Prostate gland (tissue), 2 donors: ENCODE measurements at regions not wholly inside any gene's neighbourhood (a gene's known extent, or its start where the extent isn't known, plus 50 kb on each side); places are given as distances from the start of the nearest gene placed in this dataset.

Experiments
- DNase-seq: peaks from one replicate; pipeline ENCODE4 v3.0.0-alpha.2; 2019; ENCODE audit warnings: low spot score
- H3K27ac ChIP-seq, 2 donors: fragments of 200-600 bp; sonication (generic); 2 replicates each; pipeline ENCODE4 v1.5.1; 2017 to 2019
- H3K27me3 ChIP-seq: fragments of 200-600 bp; sonication (generic); replicated peaks from 2 replicates; pipeline ENCODE4 v1.5.1; 2019; ENCODE audit not compliant: insufficient read depth
- H3K36me3 ChIP-seq, 2 donors: fragments of 200-600 bp; sonication (generic); 1 replicate in 1 of 2; 2 replicates in 1 of 2; pipeline versions ENCODE4 v1.5.1 to v1.8.1; 2017 to 2019
- H3K4me1 ChIP-seq: fragments of 200-600 bp; sonication (generic); replicated peaks from 2 replicates; pipeline ENCODE4 v1.5.1; 2019
- H3K4me3 ChIP-seq, 2 donors: fragments of 200-600 bp; sonication (generic); 2 replicates each; pipeline ENCODE4 v1.5.1; 2017 to 2019
- H3K9me3 ChIP-seq: fragments of 200-600 bp; sonication (generic); 2 replicates; pipeline ENCODE4 v1.5.1; 2017
- CTCF ChIP-seq, 4 experiments: fragments of 200-600 bp in 2 of 4; fragments of 450-650 bp in 2 of 4; sonication (generic) in 2 of 4; IDR thresholded peaks; 1 replicate in 3 of 4; 2 replicates in 1 of 4; pipeline ENCODE4 v1.5.1; 2016 to 2019; ENCODE audit warnings: antibody characterized with exemption in 4 of 4, mild to moderate bottlenecking in 2 of 4, moderate library complexity in 2 of 4
- POLR2A ChIP-seq: fragments of 450-650 bp; IDR thresholded peaks from one replicate; pipeline ENCODE4 v1.6.1; 2016; ENCODE audit warnings: antibody characterized with exemption, mild to moderate bottlenecking
- POLR2AphosphoS5 ChIP-seq: sonication (generic); formaldehyde crosslinking; IDR thresholded peaks from one replicate; pipeline ENCODE4 v1.6.1; 2017; ENCODE audit warnings: antibody characterized with exemption
- WGBS: methylation state at CpG from one replicate; pipeline ENCODE4 v1.1.5; 2018; 5-methylcytosine and 5-hydroxymethylcytosine counted together
- intact Hi-C: fragments of 100-400 bp; cut with DNase I; formaldehyde crosslinking; loops from one replicate; pipeline ENCODE4 v1.14.2; 2022

- H3K27ac ChIP-seq: no peak overlapping the region
- H3K36me3 ChIP-seq: no peaks in the 10 kb centered on the region
- intact Hi-C loops: no loop called here
- no peak for DNase-seq
- no peaks in the 10 kb centered on the region for H3K4me1 ChIP-seq
- no peaks in the 10 kb centered on the region for H3K27me3 ChIP-seq
- 87% methylated on average over 17 of the region's 17 CpGs for WGBS
- no peaks in the 10 kb centered on the region for H3K9me3 ChIP-seq
- TF ChIP-seq POLR2AphosphoS5 (no peak), CTCF (IDR thresholded peaks at IDR 0.05) (no peak), POLR2A (no peak)
- H3K4me3 ChIP-seq: no peak overlapping the region
Measured at GRCh38 chr1:42041031-42041430, 112.2 kb upstream of the GUCA2B start.

DNA sequence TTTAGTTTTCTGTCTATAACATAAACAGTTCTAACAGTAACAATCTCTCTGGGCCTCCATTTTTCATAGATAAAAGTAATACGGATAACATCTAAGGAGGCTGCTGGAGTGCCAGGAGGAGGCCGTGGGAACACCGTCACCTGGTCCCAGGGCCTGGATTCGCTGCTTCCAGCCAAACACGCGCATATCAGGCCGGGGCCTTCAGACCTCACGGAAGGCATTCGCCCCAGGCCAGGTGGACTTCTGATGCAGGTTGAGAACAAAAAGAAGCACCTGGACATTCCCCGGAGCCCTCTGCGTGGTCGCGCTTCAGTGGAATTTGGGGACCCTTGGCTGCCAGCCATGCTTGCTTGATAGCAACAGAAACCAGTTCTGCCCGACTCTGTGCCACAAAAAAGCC lies 113.1 kb upstream of the GUCA2B start:
- intact Hi-C loops: no loop called here
- WGBS: 87% methylated on average over 14 of the region's 14 CpGs
- Histone ChIP-seq H3K4me3 (no peak overlapping the region), H3K36me3 (no peaks in the 10 kb centered on the region), H3K4me1 (no peaks in the 10 kb centered on the region), H3K27ac (no peak overlapping the region), H3K9me3 (no peaks in the 10 kb centered on the region), H3K27me3 (no peaks in the 10 kb centered on the region)
- no peak for DNase-seq
- TF ChIP-seq POLR2AphosphoS5 (no peak), POLR2A (no peak), CTCF (IDR thresholded peaks at IDR 0.05) (no peak)

GRCh38 chr1:42038261-42038660 lies 114.9 kb upstream of the GUCA2B start:
- intact Hi-C loops: loop anchor here (5.0 to 10.0 kb wide), 2 partner anchors 137 to 376 kb away; no protein-coding TSS in a partner anchor
- Histone ChIP-seq H3K27ac (no peak overlapping the region), H3K9me3 (no peaks in the 10 kb centered on the region), H3K27me3 (no peaks in the 10 kb centered on the region), H3K36me3 (no peaks in the 10 kb centered on the region), H3K4me1 (no peaks in the 10 kb centered on the region), H3K4me3 (no peak overlapping the region)
- TF ChIP-seq POLR2AphosphoS5 (no peak), CTCF (IDR thresholded peaks at IDR 0.05) (no peak), POLR2A (no peak)
- 83% methylated on average over 4 of the region's 4 CpGs for WGBS
- DNase-seq: no peak

- Histone ChIP-seq H3K36me3 (no peaks in the 10 kb centered on the region), H3K9me3 (no peaks in the 10 kb centered on the region), H3K4me1 (no peaks in the 10 kb centered on the region), H3K4me3 (no peak overlapping the region), H3K27ac (no peak overlapping the region), H3K27me3 (no peaks in the 10 kb centered on the region)
- TF ChIP-seq POLR2A (no peak), CTCF (IDR thresholded peaks at IDR 0.05) (no peak), POLR2AphosphoS5 (no peak)
- DNase-seq: no peak
- intact Hi-C loops: loop anchor here (5.0 to 10.0 kb wide), 2 partner anchors 137 to 375 kb away; no protein-coding TSS in a partner anchor
- WGBS: 29% methylated on average over 3 of the region's 3 CpGs
Measured at GRCh38 chr1:42037586-42037985, 115.6 kb upstream of the GUCA2B start.

DNA sequence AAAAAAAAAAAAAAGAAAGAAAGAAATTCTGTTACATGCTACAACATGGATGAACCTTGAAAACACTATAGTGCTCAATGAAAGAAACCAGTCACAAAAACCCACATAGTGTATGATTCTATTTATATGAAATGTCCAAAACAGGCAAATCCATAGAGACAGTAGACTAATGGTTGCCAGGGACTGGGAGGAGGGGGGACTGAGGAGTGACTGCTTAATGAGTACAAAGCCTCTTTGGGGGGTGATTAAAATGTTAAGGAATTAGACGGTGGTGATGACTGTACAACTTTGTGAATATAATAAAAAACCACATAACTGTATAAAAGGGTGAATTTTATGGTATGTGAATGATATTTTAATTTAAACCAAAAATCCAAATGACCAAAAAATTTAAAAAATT lies 116.0 kb upstream of the GUCA2B start:
- H3K27ac ChIP-seq: no peak overlapping the region
- intact Hi-C loops: loop anchor here (5.0 to 10.0 kb wide), 2 partner anchors 138 to 375 kb away; no protein-coding TSS in a partner anchor
- no peak for DNase-seq

More for the DNA sequence above, 116.0 kb upstream of the GUCA2B start:
- Histone ChIP-seq H3K9me3 (no peaks in the 10 kb centered on the region), H3K36me3 (no peaks in the 10 kb centered on the region), H3K27me3 (no peaks in the 10 kb centered on the region), H3K4me3 (no peak overlapping the region), H3K4me1 (no peaks in the 10 kb centered on the region)
- WGBS: 34% methylated on average over 1 of the region's 1 CpG
- TF ChIP-seq POLR2A (no peak), CTCF (IDR thresholded peaks at IDR 0.05) (no peak), POLR2AphosphoS5 (no peak)
